Neural cell (in vitro differentiated cells): ENCODE measurements at regions not wholly inside any gene's neighbourhood (a gene's known extent, or its start where the extent isn't known, plus 50 kb on each side); places are given as distances from the start of the nearest gene placed in this dataset.
"Not testable (repeated sequence)": the region's sequence is repeated elsewhere in the genome, so short reads cannot be mapped to it uniquely, and the experiment has no call there.

ENCODE experiments used
- CTCF ChIP-seq: fragments of 450-650 bp; IDR thresholded peaks from 2 replicates; pipeline ENCODE4 v1.5.1; 2014; ENCODE audit warnings: antibody characterized with exemption, mild to moderate bottlenecking, moderate library complexity; ENCODE audit not compliant: poor library complexity, severe bottlenecking
- EZH2 ChIP-seq: fragments of 200-600, 300-800 bp; shearing (Covaris generic), sonication (generic); IDR thresholded peaks from 2 replicates; pipeline ENCODE4 v1.6.1; 2014; ENCODE audit warnings: antibody characterized with exemption, low read length, borderline replicate concordance, mild to moderate bottlenecking; ENCODE audit not compliant: insufficient read depth, poor library complexity, severe bottlenecking
- MXI1 ChIP-seq: fragments of 450-650 bp; conservative IDR thresholded peaks from 2 replicates; pipeline ENCODE4 v1.6.1; 2014; ENCODE audit warnings: antibody characterized with exemption, mild to moderate bottlenecking; ENCODE audit not compliant: poor library complexity, severe bottlenecking
- RAD21 ChIP-seq: fragments of 450-650 bp; conservative IDR thresholded peaks from 2 replicates; pipeline ENCODE4 v1.6.1; 2014; ENCODE audit warnings: antibody characterized with exemption, mild to moderate bottlenecking, moderate library complexity
- SMC3 ChIP-seq: fragments of 450-650 bp; conservative IDR thresholded peaks from 2 replicates; pipeline ENCODE4 v1.6.1; 2014; ENCODE audit warnings: antibody characterized with exemption, mild to moderate bottlenecking, moderate library complexity; ENCODE audit not compliant: poor library complexity

- TF ChIP-seq EZH2, SMC3, CTCF, MXI1, RAD21: not testable (repeated sequence)
Measured at GRCh38 chr4:8717470-8717869, 124.9 kb downstream of the CPZ start.
